OCI-M1 (cell line): ENCODE measurements at regions not wholly inside any gene's neighbourhood (a gene's known extent, or its start where the extent isn't known, plus 50 kb on each side); places are given as distances from the start of the nearest gene placed in this dataset.
"Not testable (repeated sequence)": the region's sequence is repeated elsewhere in the genome, so short reads cannot be mapped to it uniquely, and the experiment has no call there.

Source experiments
- DNase-seq: peaks from one replicate; lab custom pipeline; 2025; lab: John Stamatoyannopoulos, UW

DNA sequence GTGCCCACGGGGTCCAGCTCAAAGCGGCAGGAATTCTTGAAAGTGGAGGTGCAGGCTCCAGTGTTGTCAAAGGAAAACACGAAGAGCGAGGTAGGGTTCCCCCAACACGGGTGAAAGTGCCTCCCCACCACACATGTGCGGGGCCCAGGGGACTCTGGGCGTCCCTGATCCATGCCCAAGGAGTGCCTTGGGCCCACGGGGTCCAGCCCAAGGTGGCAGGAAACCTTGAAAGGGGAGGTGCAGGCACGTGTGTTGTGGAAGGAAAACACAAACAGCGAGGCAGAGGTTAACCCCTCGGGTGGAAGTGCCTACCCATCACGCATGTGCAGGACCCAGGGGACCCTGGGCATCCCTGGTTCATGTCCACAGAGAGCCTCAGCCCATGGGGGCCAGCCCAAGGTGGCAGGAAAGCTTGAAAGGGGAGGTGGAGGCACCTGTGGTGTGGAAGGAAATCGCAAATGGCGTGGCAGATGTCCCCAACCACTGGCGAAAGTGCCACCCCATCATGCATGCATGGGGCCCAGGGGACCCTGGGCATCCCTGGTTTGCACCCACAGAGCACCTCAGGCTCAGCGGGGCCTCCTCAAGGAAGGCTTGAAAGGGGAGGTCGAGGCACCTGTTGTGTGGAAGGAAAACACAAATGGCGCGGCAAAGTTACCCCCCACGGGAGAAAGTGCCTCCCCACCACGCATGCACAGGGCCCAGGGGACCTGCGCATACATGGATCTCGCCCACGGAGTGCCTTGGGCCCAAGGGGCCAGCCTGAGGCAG lies 584.6 kb downstream of the ALG10 start:
- no peak for DNase-seq

DNA sequence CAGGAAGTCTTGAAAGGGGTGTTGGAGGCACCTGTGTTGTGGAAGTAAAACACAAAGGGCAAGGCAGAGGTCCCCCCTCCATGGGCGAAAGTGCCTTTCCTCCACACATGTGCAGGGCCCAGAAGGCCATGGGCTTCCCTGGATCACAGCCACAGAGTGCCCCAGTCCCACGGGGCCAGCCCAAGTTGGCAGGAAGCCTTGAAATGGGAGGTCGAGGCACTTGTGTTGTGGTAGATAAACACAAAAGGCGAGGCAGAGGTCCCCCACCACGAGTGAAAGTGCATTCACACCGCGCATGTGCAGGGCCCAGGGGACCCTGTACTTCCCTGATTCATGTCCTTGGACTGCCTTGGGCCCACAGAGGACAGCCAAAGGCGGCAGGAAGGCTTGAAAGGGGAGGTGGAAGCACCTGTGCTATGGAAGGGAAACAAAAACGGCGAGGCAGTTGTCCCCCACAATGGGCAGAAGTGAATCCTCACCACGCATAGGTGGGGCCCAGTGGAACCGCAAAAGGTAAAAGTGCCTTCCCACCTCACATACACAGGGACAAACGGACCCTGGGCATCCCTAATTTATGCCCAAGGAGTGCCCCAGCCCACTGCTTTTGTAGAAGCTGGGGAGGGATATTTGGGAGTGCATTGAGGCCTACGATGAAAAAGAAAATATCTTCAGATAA lies 585.4 kb downstream of the ALG10 start:
- DNase-seq: no peak

DNA sequence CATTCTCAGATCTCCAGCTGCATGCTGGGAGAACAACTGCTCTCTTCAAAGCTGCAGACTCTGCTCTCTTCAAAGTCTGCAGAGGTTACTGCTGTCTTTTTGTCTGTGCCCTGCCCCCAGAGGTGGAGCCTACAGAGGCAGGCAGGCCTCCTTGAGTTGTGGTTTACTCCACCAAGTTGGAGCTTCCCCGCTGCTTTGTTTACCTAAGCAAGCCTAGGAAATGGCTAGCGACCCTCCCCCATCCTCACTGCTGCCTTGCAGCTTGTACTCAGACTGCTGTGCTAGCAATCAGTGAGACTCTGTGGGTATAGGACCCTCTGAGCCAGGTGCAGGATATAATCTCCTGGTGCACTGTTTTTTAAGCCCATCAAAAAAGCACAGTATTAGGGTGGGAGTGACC lies 591.7 kb downstream of the ALG10 start:
- not testable (repeated sequence) for DNase-seq

DNA sequence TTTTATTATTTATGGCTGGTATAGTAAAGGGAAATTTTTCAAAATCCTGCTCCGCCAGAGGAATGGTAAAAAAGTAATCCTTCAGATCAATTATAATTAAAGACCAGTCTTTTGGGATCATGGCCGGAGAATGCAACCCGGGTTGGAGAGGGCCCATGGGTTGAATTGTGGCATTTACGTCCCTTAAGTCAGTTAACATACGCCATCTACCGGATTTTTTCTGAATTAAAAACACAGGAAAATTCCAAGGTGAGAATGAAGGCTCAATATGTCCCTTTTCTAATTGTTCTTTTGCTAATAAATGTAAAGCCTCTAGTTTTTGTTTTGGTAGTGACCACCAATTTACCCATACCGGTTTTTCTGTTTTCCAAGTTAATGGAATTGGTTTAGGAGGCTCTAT lies 602.8 kb downstream of the ALG10 start:
- peak; percentile 68 for DNase-seq

DNA sequence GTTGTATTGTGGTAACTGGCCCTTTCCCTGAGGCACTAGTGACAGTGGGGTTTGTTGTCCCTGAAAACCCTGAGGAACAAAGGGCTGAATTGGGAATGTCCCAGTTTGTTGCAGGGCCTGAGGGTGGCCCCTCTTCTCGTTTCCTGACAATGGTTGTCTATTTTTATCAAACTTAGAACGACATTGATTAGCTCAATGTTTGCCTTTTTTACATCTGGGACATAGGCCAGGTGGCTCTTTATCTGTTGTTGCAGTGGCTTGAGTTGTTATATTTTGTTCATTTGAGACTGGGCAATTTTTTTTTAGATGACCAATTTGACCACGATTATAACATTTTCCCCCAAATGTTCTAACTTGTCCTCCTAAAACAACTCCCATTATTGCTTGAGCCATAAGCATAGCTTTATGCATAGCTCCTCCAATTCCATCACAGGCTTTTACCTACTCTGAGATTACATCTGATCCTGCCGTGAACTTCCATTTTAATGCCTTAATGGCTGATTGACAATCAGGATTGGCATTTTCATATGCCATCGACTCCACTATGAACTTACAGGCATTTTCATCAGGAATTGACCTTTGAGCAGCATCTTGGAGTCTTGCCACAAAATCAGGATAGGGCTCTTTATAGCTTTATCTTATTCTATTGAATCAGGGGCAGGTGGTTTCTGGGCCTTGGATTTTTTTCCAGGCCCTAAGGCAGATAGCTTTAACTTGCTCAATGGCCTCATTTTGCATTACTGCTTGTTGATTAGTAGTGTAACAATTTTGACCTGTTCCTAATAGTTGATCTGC lies 604.3 kb downstream of the ALG10 start:
- no peak for DNase-seq
